DOHH2 (cell line): ENCODE measurements at regions not wholly inside any gene's neighbourhood (a gene's known extent, or its start where the extent isn't known, plus 50 kb on each side); places are given as distances from the start of the nearest gene placed in this dataset.

Source experiments
- EZH2phosphoT487 ChIP-seq: fragments of 200-600 bp; sonication (generic); IDR thresholded peaks from 2 replicates; pipeline ENCODE4 v1.6.1; 2017; ENCODE audit warnings: borderline replicate concordance, mild to moderate bottlenecking, antibody characterized with exemption, low read length, moderate library complexity, mixed read lengths
- TF ChIP-seq, protein P1 (sequence below): fragments of 200-600 bp; sonication (generic); IDR thresholded peaks from one replicate; pipeline ENCODE4 v1.5.1; 2014; ENCODE audit warnings: antibody characterized with exemption, mild to moderate bottlenecking, low read depth, low read length; ENCODE audit not compliant: poor library complexity, severe bottlenecking

DNA sequence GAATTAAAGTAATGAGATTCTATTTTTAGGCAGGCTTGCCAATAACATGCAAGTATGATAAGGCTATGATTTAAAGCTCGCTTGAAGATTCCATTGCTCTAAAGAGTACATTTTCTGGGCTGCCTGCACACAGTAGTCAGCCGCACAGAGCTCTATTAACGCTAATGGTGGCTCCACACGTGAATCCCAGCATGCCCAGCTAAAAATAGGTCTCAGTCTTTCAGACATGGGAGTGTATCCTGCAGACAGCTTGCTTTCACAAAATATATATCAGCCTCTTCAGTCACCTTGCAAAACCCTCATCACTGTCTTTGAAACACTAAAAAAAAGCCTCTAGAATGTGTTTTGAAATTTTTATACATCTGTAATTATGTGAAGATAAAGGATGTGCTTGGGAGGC lies 418.1 kb downstream of the MTX2 start:
- TF ChIP-seq, protein P1, sequence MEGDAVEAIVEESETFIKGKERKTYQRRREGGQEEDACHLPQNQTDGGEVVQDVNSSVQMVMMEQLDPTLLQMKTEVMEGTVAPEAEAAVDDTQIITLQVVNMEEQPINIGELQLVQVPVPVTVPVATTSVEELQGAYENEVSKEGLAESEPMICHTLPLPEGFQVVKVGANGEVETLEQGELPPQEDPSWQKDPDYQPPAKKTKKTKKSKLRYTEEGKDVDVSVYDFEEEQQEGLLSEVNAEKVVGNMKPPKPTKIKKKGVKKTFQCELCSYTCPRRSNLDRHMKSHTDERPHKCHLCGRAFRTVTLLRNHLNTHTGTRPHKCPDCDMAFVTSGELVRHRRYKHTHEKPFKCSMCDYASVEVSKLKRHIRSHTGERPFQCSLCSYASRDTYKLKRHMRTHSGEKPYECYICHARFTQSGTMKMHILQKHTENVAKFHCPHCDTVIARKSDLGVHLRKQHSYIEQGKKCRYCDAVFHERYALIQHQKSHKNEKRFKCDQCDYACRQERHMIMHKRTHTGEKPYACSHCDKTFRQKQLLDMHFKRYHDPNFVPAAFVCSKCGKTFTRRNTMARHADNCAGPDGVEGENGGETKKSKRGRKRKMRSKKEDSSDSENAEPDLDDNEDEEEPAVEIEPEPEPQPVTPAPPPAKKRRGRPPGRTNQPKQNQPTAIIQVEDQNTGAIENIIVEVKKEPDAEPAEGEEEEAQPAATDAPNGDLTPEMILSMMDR: no peak
- no peak for TF ChIP-seq EZH2phosphoT487
